Common myeloid progenitor, CD34-positive (primary cell): ENCODE measurements at regions not wholly inside any gene's neighbourhood (a gene's known extent, or its start where the extent isn't known, plus 50 kb on each side); places are given as distances from the start of the nearest gene placed in this dataset.

Experiments used
- CTCF ChIA-PET: fragments of 350-600 bp; sonication (Branson Sonifier 250); formaldehyde crosslinking; loops from one replicate; lab custom pipeline; 2021; ENCODE audit warnings: antibody characterized with exemption; lab: Charles Lee
- POLR2A ChIA-PET: fragments of 350-600 bp; sonication (Branson Sonifier 250); formaldehyde crosslinking; loops from one replicate; lab custom pipeline; 2021; ENCODE audit warnings: antibody characterized with exemption; lab: Charles Lee
- DNase-seq, 3 donors: peaks; one replicate each; pipeline versions ENCODE4 v3.0.0 to v3.0.0-alpha.2; 2013
- H3K27ac ChIP-seq, 2 experiments: 1 replicate in 1 of 2; 2 replicates in 1 of 2; pipeline ENCODE4 v1.7.0; 2013; ENCODE audit warnings: inconsistent platforms in 2 of 2, low read length in 2 of 2, mild to moderate bottlenecking in 2 of 2, low read depth in 1 of 2, moderate library complexity in 1 of 2; ENCODE audit not compliant: severe bottlenecking in 2 of 2, insufficient read depth in 1 of 2, poor library complexity in 1 of 2
- H3K27me3 ChIP-seq, 5 experiments: replicated peaks in 2 of 5; 1 replicate in 3 of 5; 2 replicates in 2 of 5; pipeline versions ENCODE4 v1.6.1 to v1.7.0; 2013; ENCODE audit warnings: low read length in 4 of 5, mild to moderate bottlenecking in 2 of 5, moderate library complexity in 2 of 5, inconsistent platforms in 1 of 5; ENCODE audit not compliant: insufficient read depth in 5 of 5, control insufficient read depth in 4 of 5
- H3K36me3 ChIP-seq, 4 experiments: 1 replicate in 2 of 4; 2 replicates in 2 of 4; pipeline versions ENCODE4 v1.6.1 to v1.7.0; 2013; ENCODE audit warnings: low read length in 3 of 4, control low read depth in 1 of 4, mild to moderate bottlenecking in 1 of 4; ENCODE audit not compliant: control insufficient read depth in 4 of 4, insufficient read depth in 4 of 4
- H3K4me1 ChIP-seq, 4 experiments: 1 replicate in 3 of 4; 2 replicates in 1 of 4; pipeline versions ENCODE4 v1.6.1 to v1.7.1; 2013; ENCODE audit warnings: low read length in 3 of 4, mild to moderate bottlenecking in 3 of 4, control low read depth in 1 of 4, inconsistent platforms in 1 of 4, moderate library complexity in 1 of 4; ENCODE audit not compliant: control insufficient read depth in 4 of 4, insufficient read depth in 4 of 4; ENCODE audit errors: control extremely low read depth in 1 of 4
- H3K4me3 ChIP-seq, 7 experiments: 1 replicate in 4 of 7; 2 replicates in 3 of 7; pipeline versions ENCODE4 v1.5.1 to v1.7.0; 2013; ENCODE audit warnings: mild to moderate bottlenecking in 7 of 7, low read length in 6 of 7, moderate library complexity in 6 of 7, inconsistent platforms in 2 of 7, low read depth in 2 of 7, control low read depth in 1 of 7; ENCODE audit not compliant: insufficient read depth in 4 of 7, control insufficient read depth in 1 of 7; ENCODE audit errors: extremely low read depth in 1 of 7
- H3K9me3 ChIP-seq, 5 experiments: 1 replicate in 4 of 5; 2 replicates in 1 of 5; pipeline versions ENCODE4 v1.6.1 to v1.7.1; 2013; ENCODE audit warnings: low read length in 4 of 5, mild to moderate bottlenecking in 2 of 5, inconsistent platforms in 1 of 5, low read depth in 1 of 5, moderate library complexity in 1 of 5; ENCODE audit not compliant: control insufficient read depth in 4 of 5, insufficient read depth in 2 of 5; ENCODE audit errors: control extremely low read depth in 1 of 5
- WGBS: methylation state at CpG from one replicate; pipeline ENCODE4 v1.1.5; 2013; ENCODE audit not compliant: insufficient coverage; 5-methylcytosine and 5-hydroxymethylcytosine counted together

- Histone ChIP-seq H3K27me3 (no peaks in the 10 kb centered on the region), H3K36me3 (no peaks in the 10 kb centered on the region), H3K4me1 (no peaks in the 10 kb centered on the region), H3K27ac (no peak overlapping the region), H3K4me3 (no peak overlapping the region), H3K9me3 (no peaks in the 10 kb centered on the region)
- ChIA-PET POLR2A (no interaction called here), CTCF (no interaction called here)
- no peak for DNase-seq
- 88% methylated on average over 11 of the region's 11 CpGs for WGBS
Measured at GRCh38 chr16:7998789-7999453, 591.4 kb downstream of the TMEM114 start.

DNA sequence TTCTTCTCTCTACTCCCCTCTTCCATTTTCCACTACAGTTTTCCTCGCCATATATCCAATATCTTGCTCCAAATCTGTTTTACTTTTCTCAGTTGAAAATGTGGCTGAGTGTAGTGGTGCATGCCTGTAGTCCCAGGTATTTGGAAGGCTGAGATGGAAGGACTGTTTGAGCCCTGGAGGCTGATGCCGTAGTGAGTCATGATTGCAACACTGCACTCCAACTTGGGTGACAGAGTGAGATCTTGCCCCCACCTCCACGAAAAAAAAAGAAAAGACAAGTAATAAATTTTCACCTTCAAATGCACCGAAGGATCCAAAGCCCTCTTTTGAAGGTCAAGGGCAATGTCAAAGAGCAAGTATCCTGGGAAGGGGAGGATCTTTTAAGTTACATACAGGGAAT, 592.3 kb downstream of the TMEM114 start:
- H3K4me3 ChIP-seq = no peak overlapping the region
- no peaks in the 10 kb centered on the region for H3K27me3 ChIP-seq
- WGBS = 88% methylated on average over 1 of the region's 4 CpGs
- no peaks in the 10 kb centered on the region for H3K9me3 ChIP-seq
- no peak for DNase-seq
- H3K27ac ChIP-seq = no peak overlapping the region
- no peaks in the 10 kb centered on the region for H3K36me3 ChIP-seq
- POLR2A ChIA-PET = no interaction called here
- H3K4me1 ChIP-seq = no peaks in the 10 kb centered on the region
- CTCF ChIA-PET = no interaction called here

DNA sequence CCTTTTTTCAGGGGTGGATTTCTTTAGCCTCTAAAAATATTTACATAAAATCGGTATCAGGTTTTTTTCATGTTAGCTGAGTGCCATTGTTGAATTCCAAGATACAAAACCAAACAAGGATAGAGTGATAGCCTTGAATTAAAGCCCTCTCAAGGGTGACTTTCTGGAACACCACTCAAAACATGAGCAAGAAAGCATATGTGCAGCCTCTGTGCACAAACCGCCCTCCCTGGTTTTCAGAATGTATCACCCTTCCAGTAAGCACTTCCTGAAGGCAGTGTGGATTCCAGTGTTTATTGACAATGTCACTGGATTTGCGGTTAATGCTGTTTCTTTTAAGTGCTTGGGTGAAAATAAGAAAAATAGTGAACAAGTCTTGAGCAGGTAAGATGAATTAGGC, 597.7 kb downstream of the TMEM114 start:
- Histone ChIP-seq H3K4me1 (no peaks in the 10 kb centered on the region), H3K27ac (no peak overlapping the region), H3K27me3 (no peaks in the 10 kb centered on the region), H3K4me3 (no peak overlapping the region), H3K9me3 (peaks cover 0 to 3% (median 0%) of the 10 kb centered on the region in 5 experiments), H3K36me3 (no peaks in the 10 kb centered on the region)
- CTCF ChIA-PET = no interaction called here
- no peak for DNase-seq
- WGBS = 50% methylated on average over 1 of the region's 3 CpGs
- POLR2A ChIA-PET = no interaction called here

DNA sequence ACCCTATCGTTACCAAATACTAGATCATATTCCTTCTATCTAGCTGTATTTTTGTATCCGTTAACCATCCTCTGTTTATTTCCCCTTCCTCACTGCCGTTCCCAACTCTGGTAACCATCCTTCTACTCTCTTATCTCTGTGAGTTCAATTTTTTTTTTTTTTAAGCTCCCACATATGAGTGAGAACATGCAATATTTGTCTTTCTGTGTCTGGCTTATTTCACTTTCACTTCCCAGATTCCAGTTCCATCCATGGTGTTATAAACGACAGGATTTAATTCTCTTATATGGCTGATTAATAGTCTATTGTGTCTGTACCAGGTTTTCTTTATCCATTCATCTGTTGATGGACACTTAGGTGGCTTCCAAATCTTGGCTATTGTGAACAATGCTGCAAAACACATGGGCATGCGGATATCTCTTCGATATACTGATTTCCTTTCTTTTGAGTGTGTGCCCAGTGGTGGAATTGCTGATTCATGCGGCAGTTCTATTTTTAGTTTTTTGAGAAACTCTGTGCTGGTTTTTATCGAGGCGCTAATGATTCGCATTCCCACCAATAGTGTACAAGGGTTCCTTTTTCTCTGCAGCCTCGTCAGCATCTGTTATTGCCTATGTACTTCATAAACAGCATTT, 599.6 kb downstream of the TMEM114 start:
- CTCF ChIA-PET = interaction anchor here (0.7 kb wide), 1 partner anchor 259 kb away, joined by 3 read pairs; no protein-coding TSS in a partner anchor
- POLR2A ChIA-PET = no interaction called here
- Histone ChIP-seq H3K27ac (no peak overlapping the region), H3K4me3 (no peak overlapping the region), H3K9me3 (peaks cover 0 to 3% (median 0%) of the 10 kb centered on the region in 5 experiments), H3K27me3 (no peaks in the 10 kb centered on the region), H3K36me3 (no peaks in the 10 kb centered on the region), H3K4me1 (no peaks in the 10 kb centered on the region)
- DNase-seq = peak; percentile 1 to 6 (median 2)
- 90% methylated on average over 9 of the region's 11 CpGs for WGBS

DNA sequence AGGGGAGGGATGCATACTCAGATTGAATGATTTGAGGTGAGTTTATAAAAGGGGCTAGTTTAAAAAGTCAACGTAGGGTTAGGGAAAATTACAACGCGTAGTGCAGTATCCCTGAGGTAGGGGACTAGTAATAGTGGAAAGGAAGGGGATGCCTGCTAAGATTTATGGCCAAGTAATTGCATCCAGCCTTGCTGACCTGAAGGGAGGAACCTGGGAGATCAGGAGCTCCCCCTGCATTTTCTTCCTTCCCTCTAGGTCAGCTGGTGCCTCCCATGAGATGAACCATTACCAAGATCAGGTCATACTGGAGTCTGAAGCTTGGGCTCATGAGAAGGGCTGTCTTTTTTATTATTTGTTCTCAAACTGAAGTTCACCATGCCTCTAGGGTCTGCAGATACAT, 606.6 kb downstream of the TMEM114 start:
- POLR2A ChIA-PET = no interaction called here
- Histone ChIP-seq H3K27me3 (no peaks in the 10 kb centered on the region), H3K36me3 (no peaks in the 10 kb centered on the region), H3K4me3 (no peak overlapping the region), H3K9me3 (no peaks in the 10 kb centered on the region), H3K4me1 (no peaks in the 10 kb centered on the region), H3K27ac (no peak overlapping the region)
- CTCF ChIA-PET = no interaction called here
- WGBS = 88% methylated on average over 2 of the region's 3 CpGs
- DNase-seq = no peak

GRCh38 chr16:7980133-7980483, 610.2 kb downstream of the TMEM114 start:
- ChIA-PET CTCF (no interaction called here), POLR2A (no interaction called here)
- Histone ChIP-seq H3K27me3 (no peaks in the 10 kb centered on the region), H3K9me3 (no peaks in the 10 kb centered on the region), H3K36me3 (no peaks in the 10 kb centered on the region), H3K4me3 (no peak overlapping the region), H3K27ac (no peak overlapping the region), H3K4me1 (no peaks in the 10 kb centered on the region)
- no CpG with 5 or more reads among the region's 2 CpGs for WGBS
- no peak for DNase-seq

GRCh38 chr16:7979448-7980132, 610.7 kb downstream of the TMEM114 start:
- Histone ChIP-seq H3K36me3 (no peaks in the 10 kb centered on the region), H3K9me3 (no peaks in the 10 kb centered on the region), H3K27ac (no peak overlapping the region), H3K4me1 (no peaks in the 10 kb centered on the region), H3K4me3 (no peak overlapping the region), H3K27me3 (no peaks in the 10 kb centered on the region)
- ChIA-PET POLR2A (no interaction called here), CTCF (no interaction called here)
- DNase-seq = no peak
- WGBS = 88% methylated on average over 13 of the region's 18 CpGs
